Ovary (tissue), 3 donors: ENCODE measurements at regions not wholly inside any gene's neighbourhood (a gene's known extent, or its start where the extent isn't known, plus 50 kb on each side); places are given as distances from the start of the nearest gene placed in this dataset.

ENCODE experiments used
- CTCF ChIP-seq, 3 donors: fragments of 450-650 bp in 2 of 3; fragments of 200-600 bp in 1 of 3; IDR thresholded peaks; one replicate each; pipeline versions ENCODE4 v1.5.1 to v1.8.0; 2016 to 2022; ENCODE audit warnings: antibody characterized with exemption in 3 of 3, mild to moderate bottlenecking in 1 of 3
- EP300 ChIP-seq: sonication (generic); formaldehyde crosslinking; IDR thresholded peaks from one replicate; pipeline ENCODE4 v1.6.1; 2017; ENCODE audit warnings: antibody characterized with exemption
- POLR2A ChIP-seq: fragments of 450-650 bp; IDR thresholded peaks from one replicate; pipeline ENCODE4 v1.6.1; 2017; ENCODE audit warnings: antibody characterized with exemption, mild to moderate bottlenecking, moderate library complexity
- donor health status: DM: no; HTN: no; CAD: no.

- no peak for TF ChIP-seq CTCF (IDR thresholded peaks at IDR 0.05)
- no peak for TF ChIP-seq EP300
- no peak for TF ChIP-seq POLR2A
These were observed 797.1 kb downstream of the BCL11B start for GRCh38 chr14:98474900-98475299.
